HL-60 (cell line): ENCODE measurements at regions not wholly inside any gene's neighbourhood (a gene's known extent, or its start where the extent isn't known, plus 50 kb on each side); places are given as distances from the start of the nearest gene placed in this dataset.

Experiments
- CTCF ChIP-seq: IDR thresholded peaks from one replicate; pipeline ENCODE4 v1.5.1; 2011; ENCODE audit warnings: low read length, control low read depth, inconsistent platforms; ENCODE audit not compliant: insufficient read depth
- POLR2AphosphoS5 ChIP-seq: IDR thresholded peaks from 2 replicates; pipeline ENCODE4 v1.6.1; 2012; ENCODE audit warnings: low read depth
- SPI1 ChIP-seq: IDR thresholded peaks from 2 replicates; pipeline ENCODE4 v1.6.1; 2012; ENCODE audit warnings: low read depth, mild to moderate bottlenecking, borderline replicate concordance
- TF ChIP-seq, protein P1 (sequence below): IDR thresholded peaks from 2 replicates; pipeline ENCODE4 v1.6.1; 2012; ENCODE audit warnings: low read depth; ENCODE audit not compliant: insufficient replicate concordance

DNA sequence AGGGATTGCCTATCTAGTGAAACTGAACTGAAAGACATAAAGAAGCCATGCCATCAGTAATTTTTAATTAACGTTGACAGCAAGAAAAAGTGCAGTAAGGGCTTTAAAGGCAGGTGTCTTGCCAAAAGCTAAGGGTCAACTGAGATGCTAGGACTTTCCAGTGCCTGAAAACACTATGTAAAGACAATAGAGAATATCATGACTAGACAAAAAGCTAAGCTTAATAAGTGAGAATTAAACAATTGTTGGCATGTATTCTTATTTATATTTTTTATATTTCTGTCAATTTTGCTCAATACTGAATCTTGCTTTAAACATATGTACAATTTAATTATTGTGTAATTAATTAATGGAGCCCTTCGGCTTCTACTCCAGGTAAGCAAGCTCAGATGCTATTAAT lies 803.1 kb downstream of the IGSF11 start:
- TF ChIP-seq CTCF = no peak
- no peak for TF ChIP-seq SPI1
- no peak for TF ChIP-seq POLR2AphosphoS5
- TF ChIP-seq, protein P1, sequence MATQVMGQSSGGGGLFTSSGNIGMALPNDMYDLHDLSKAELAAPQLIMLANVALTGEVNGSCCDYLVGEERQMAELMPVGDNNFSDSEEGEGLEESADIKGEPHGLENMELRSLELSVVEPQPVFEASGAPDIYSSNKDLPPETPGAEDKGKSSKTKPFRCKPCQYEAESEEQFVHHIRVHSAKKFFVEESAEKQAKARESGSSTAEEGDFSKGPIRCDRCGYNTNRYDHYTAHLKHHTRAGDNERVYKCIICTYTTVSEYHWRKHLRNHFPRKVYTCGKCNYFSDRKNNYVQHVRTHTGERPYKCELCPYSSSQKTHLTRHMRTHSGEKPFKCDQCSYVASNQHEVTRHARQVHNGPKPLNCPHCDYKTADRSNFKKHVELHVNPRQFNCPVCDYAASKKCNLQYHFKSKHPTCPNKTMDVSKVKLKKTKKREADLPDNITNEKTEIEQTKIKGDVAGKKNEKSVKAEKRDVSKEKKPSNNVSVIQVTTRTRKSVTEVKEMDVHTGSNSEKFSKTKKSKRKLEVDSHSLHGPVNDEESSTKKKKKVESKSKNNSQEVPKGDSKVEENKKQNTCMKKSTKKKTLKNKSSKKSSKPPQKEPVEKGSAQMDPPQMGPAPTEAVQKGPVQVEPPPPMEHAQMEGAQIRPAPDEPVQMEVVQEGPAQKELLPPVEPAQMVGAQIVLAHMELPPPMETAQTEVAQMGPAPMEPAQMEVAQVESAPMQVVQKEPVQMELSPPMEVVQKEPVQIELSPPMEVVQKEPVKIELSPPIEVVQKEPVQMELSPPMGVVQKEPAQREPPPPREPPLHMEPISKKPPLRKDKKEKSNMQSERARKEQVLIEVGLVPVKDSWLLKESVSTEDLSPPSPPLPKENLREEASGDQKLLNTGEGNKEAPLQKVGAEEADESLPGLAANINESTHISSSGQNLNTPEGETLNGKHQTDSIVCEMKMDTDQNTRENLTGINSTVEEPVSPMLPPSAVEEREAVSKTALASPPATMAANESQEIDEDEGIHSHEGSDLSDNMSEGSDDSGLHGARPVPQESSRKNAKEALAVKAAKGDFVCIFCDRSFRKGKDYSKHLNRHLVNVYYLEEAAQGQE = no peak
